Tibial nerve (tissue), 4 donors: ENCODE measurements at regions not wholly inside any gene's neighbourhood (a gene's known extent, or its start where the extent isn't known, plus 50 kb on each side); places are given as distances from the start of the nearest gene placed in this dataset.

Experiments used
- DNase-seq, 2 donors: peaks; one replicate each; pipeline ENCODE4 v3.0.0-alpha.2; 2019; ENCODE audit warnings: low spot score in 2 of 2
- H3K27ac ChIP-seq, 4 donors: fragments of 200-600 bp; sonication (generic) in 3 of 4; one replicate each; pipeline ENCODE4 v1.5.1; 2017 to 2019; ENCODE audit warnings: mild to moderate bottlenecking in 1 of 4
- H3K27me3 ChIP-seq, 2 donors: fragments of 200-600 bp; sonication (generic) in 1 of 2; one replicate each; pipeline versions ENCODE4 v1.5.1 to v1.6.0; 2017 to 2019
- H3K36me3 ChIP-seq, 3 donors: fragments of 200-600 bp; sonication (generic); one replicate each; pipeline ENCODE4 v1.5.1; 2018 to 2019
- H3K4me1 ChIP-seq, 4 donors: fragments of 200-600 bp; sonication (generic) in 3 of 4; one replicate each; pipeline ENCODE4 v1.5.1; 2017 to 2019
- H3K4me3 ChIP-seq, 4 donors: fragments of 200-600 bp; sonication (generic) in 3 of 4; one replicate each; pipeline ENCODE4 v1.5.1; 2017 to 2019; ENCODE audit warnings: mild to moderate bottlenecking in 1 of 4, moderate library complexity in 1 of 4
- H3K9me3 ChIP-seq, 4 donors: fragments of 200-600 bp; sonication (generic) in 3 of 4; one replicate each; pipeline ENCODE4 v1.5.1; 2017 to 2019
- CTCF ChIP-seq, 5 experiments: fragments of 200-600 bp in 3 of 5; fragments of 450-650 bp in 2 of 5; sonication (generic) in 3 of 5; IDR thresholded peaks; one replicate each; pipeline ENCODE4 v1.5.1; 2016 to 2019; ENCODE audit warnings: antibody characterized with exemption in 5 of 5, mild to moderate bottlenecking in 3 of 5, moderate library complexity in 2 of 5
- EP300 ChIP-seq, 2 donors: sonication (generic); formaldehyde crosslinking; IDR thresholded peaks; one replicate each; pipeline ENCODE4 v1.6.1; 2017; ENCODE audit warnings: antibody characterized with exemption in 2 of 2, mild to moderate bottlenecking in 1 of 2
- POLR2A ChIP-seq, 2 donors: fragments of 450-650 bp; IDR thresholded peaks; one replicate each; pipeline ENCODE4 v1.6.1; 2017; ENCODE audit warnings: antibody characterized with exemption in 2 of 2, mild to moderate bottlenecking in 2 of 2, moderate library complexity in 2 of 2
- WGBS, 2 donors: methylation state at CpG; one replicate each; pipeline ENCODE4 v1.1.5; 2018; 5-methylcytosine and 5-hydroxymethylcytosine counted together

- Histone ChIP-seq H3K36me3 (no peaks in the 10 kb centered on the region), H3K9me3 (no peaks in the 10 kb centered on the region), H3K4me1 (peaks cover 0 to 6% (median 0%) of the 10 kb centered on the region in 4 donors), H3K4me3 (no peak overlapping the region), H3K27me3 (no peaks in the 10 kb centered on the region), H3K27ac (no peak overlapping the region)
- 93% methylated on average over 5 of the region's 5 CpGs for WGBS, 2 donors
- TF ChIP-seq POLR2A (IDR thresholded peaks at IDR 0.05): no peak
- TF ChIP-seq CTCF (IDR thresholded peaks at IDR 0.05): no peak
- no peak for TF ChIP-seq EP300 (IDR thresholded peaks at IDR 0.05)
- no peak for DNase-seq
These were observed 131.1 kb upstream of the MGMT start for GRCh38 chr10:129335942-129336341.

GRCh38 chr10:129339191-129339590 lies 127.8 kb upstream of the MGMT start:
- Histone ChIP-seq H3K4me3 (no peak overlapping the region), H3K27ac (no peak overlapping the region), H3K9me3 (no peaks in the 10 kb centered on the region), H3K36me3 (no peaks in the 10 kb centered on the region), H3K4me1 (peaks cover 0 to 6% (median 0%) of the 10 kb centered on the region in 4 donors), H3K27me3 (no peaks in the 10 kb centered on the region)
- DNase-seq: no peak
- no peak for TF ChIP-seq POLR2A (IDR thresholded peaks at IDR 0.05)
- TF ChIP-seq CTCF (IDR thresholded peaks at IDR 0.05): no peak
- no peak for TF ChIP-seq EP300 (IDR thresholded peaks at IDR 0.05)
- WGBS, 2 donors: 87 to 91% methylated on average over 8 of the region's 8 CpGs

GRCh38 chr10:129339841-129340240 lies 127.2 kb upstream of the MGMT start:
- H3K27me3 ChIP-seq: no peaks in the 10 kb centered on the region
- no peaks in the 10 kb centered on the region for H3K36me3 ChIP-seq
- 86 to 89% methylated on average over 4 of the region's 4 CpGs for WGBS, 2 donors
- no peak overlapping the region for H3K4me3 ChIP-seq
- H3K27ac ChIP-seq: no peak overlapping the region
- H3K4me1 ChIP-seq: peaks cover 0 to 6% (median 0%) of the 10 kb centered on the region in 4 donors
- H3K9me3 ChIP-seq: no peaks in the 10 kb centered on the region
- DNase-seq: no peak
- TF ChIP-seq EP300 (IDR thresholded peaks at IDR 0.05) (no peak), POLR2A (IDR thresholded peaks at IDR 0.05) (no peak), CTCF (IDR thresholded peaks at IDR 0.05) (no peak)

- no peak overlapping the region for H3K27ac ChIP-seq
- no peaks in the 10 kb centered on the region for H3K27me3 ChIP-seq
- no peak for DNase-seq
- TF ChIP-seq EP300 (IDR thresholded peaks at IDR 0.05): no peak
- 80 to 82% methylated on average over 5 of the region's 5 CpGs for WGBS, 2 donors
- H3K9me3 ChIP-seq: no peaks in the 10 kb centered on the region
- H3K4me1 ChIP-seq: peaks cover 0 to 6% (median 0%) of the 10 kb centered on the region in 4 donors
- no peaks in the 10 kb centered on the region for H3K36me3 ChIP-seq
- no peak overlapping the region for H3K4me3 ChIP-seq
These were observed 126.0 kb upstream of the MGMT start for GRCh38 chr10:129341087-129341486.

- Histone ChIP-seq H3K27me3 (no peaks in the 10 kb centered on the region), H3K9me3 (no peaks in the 10 kb centered on the region), H3K27ac (no peak overlapping the region), H3K4me3 (no peak overlapping the region), H3K4me1 (peaks cover 0 to under 1% (median 0%) of the 10 kb centered on the region in 4 donors), H3K36me3 (no peaks in the 10 kb centered on the region)
- no peak for TF ChIP-seq EP300 (IDR thresholded peaks at IDR 0.05)
- TF ChIP-seq POLR2A (IDR thresholded peaks at IDR 0.05): no peak
- no peak for TF ChIP-seq CTCF (IDR thresholded peaks at IDR 0.05)
- no peak for DNase-seq
- 67 to 69% methylated on average over 2 of the region's 2 CpGs for WGBS, 2 donors
These were observed 124.7 kb upstream of the MGMT start for GRCh38 chr10:129342385-129342784.

- no peak for DNase-seq
- 92 to 95% methylated on average over 9 of the region's 9 CpGs for WGBS, 2 donors
- no peaks in the 10 kb centered on the region for H3K9me3 ChIP-seq
- no peak overlapping the region for H3K27ac ChIP-seq
- TF ChIP-seq POLR2A (IDR thresholded peaks at IDR 0.05): no peak
- H3K27me3 ChIP-seq: no peaks in the 10 kb centered on the region
- no peaks in the 10 kb centered on the region for H3K36me3 ChIP-seq
- H3K4me3 ChIP-seq: no peak overlapping the region
- no peaks in the 10 kb centered on the region for H3K4me1 ChIP-seq
These were observed 123.9 kb upstream of the MGMT start for GRCh38 chr10:129343141-129343540.
